HG03520 (cell line): ENCODE measurements at regions not wholly inside any gene's neighbourhood (a gene's known extent, or its start where the extent isn't known, plus 50 kb on each side); places are given as distances from the start of the nearest gene placed in this dataset.

Source experiments
- ATAC-seq: cut with Tn5 transposase; IDR thresholded peaks from one replicate; pipeline ENCODE4 v1.9.1; 2021; ENCODE audit warnings: mild to moderate bottlenecking, moderate library complexity; ENCODE audit not compliant: unreplicated experiment

- peak; percentile 72 for ATAC-seq
Measured at GRCh38 chr11:128367573-128367972, 219.8 kb downstream of the ETS1 start.

GRCh38 chr11:128365044-128365443, 222.3 kb downstream of the ETS1 start:
- no peak for ATAC-seq

GRCh38 chr11:128361451-128362020, 225.8 kb downstream of the ETS1 start:
- ATAC-seq: no peak

- ATAC-seq: no peak
Measured at GRCh38 chr11:128359515-128359914, 227.8 kb downstream of the ETS1 start.

- no peak for ATAC-seq
Measured at GRCh38 chr11:128357073-128357472, 230.3 kb downstream of the ETS1 start.

GRCh38 chr11:128355558-128355957, 231.8 kb downstream of the ETS1 start:
- no peak for ATAC-seq

- ATAC-seq: no peak
Measured at GRCh38 chr11:128354476-128354875, 232.9 kb downstream of the ETS1 start.

- no peak for ATAC-seq
Measured at GRCh38 chr11:128351168-128351567, 236.2 kb downstream of the ETS1 start.

- no peak for ATAC-seq
Measured at GRCh38 chr11:128349650-128350299, 237.6 kb downstream of the ETS1 start.

- no peak for ATAC-seq
Measured at GRCh38 chr11:128346804-128347203, 240.6 kb downstream of the ETS1 start.

- ATAC-seq: no peak
Measured at GRCh38 chr11:128345316-128345715, 242.0 kb downstream of the ETS1 start.

- no peak for ATAC-seq
Measured at GRCh38 chr11:128343870-128344269, 243.5 kb downstream of the ETS1 start.

- ATAC-seq: no peak
Measured at GRCh38 chr11:128343135-128343514, 244.2 kb downstream of the ETS1 start.

GRCh38 chr11:128342511-128343134, 244.7 kb downstream of the ETS1 start:
- peak; percentile 77 for ATAC-seq

- ATAC-seq: no peak
Measured at GRCh38 chr11:128341280-128342248, 245.8 kb downstream of the ETS1 start.

GRCh38 chr11:128339792-128340191, 247.6 kb downstream of the ETS1 start:
- no peak for ATAC-seq

- ATAC-seq: no peak
Measured at GRCh38 chr11:128338811-128339210, 248.5 kb downstream of the ETS1 start.

GRCh38 chr11:128336203-128336602, 251.2 kb downstream of the ETS1 start:
- no peak for ATAC-seq

GRCh38 chr11:128335729-128336128, 251.6 kb downstream of the ETS1 start:
- ATAC-seq: no peak

- no peak for ATAC-seq
Measured at GRCh38 chr11:128334311-128335044, 252.9 kb downstream of the ETS1 start.

GRCh38 chr11:128331317-128331716, 256.0 kb downstream of the ETS1 start:
- no peak for ATAC-seq
